Osteocyte (in vitro differentiated cells): ENCODE measurements at regions not wholly inside any gene's neighbourhood (a gene's known extent, or its start where the extent isn't known, plus 50 kb on each side); places are given as distances from the start of the nearest gene placed in this dataset.

Source experiments
- DNase-seq: peaks from one replicate; pipeline ENCODE4 v3.0.0; 2021; ENCODE audit warnings: mixed read lengths; ENCODE audit not compliant: unreplicated experiment; ENCODE audit errors: extremely low spot score
- H3K27ac Mint-ChIP-seq: one replicate; pipeline ENCODE4 v1.8.0; 2021; ENCODE audit warnings: mild to moderate bottlenecking, mixed read lengths; ENCODE audit not compliant: unreplicated experiment
- H3K27me3 Mint-ChIP-seq: one replicate; pipeline ENCODE4 v1.8.0; 2021; ENCODE audit warnings: mixed read lengths; ENCODE audit not compliant: unreplicated experiment
- H3K36me3 Mint-ChIP-seq: one replicate; pipeline ENCODE4 v1.8.0; 2021; ENCODE audit warnings: mixed read lengths; ENCODE audit not compliant: unreplicated experiment
- H3K4me1 Mint-ChIP-seq: one replicate; pipeline ENCODE4 v1.8.0; 2021; ENCODE audit warnings: mixed read lengths; ENCODE audit not compliant: unreplicated experiment
- H3K4me3 Mint-ChIP-seq: one replicate; pipeline ENCODE4 v1.8.0; 2021; ENCODE audit warnings: mild to moderate bottlenecking, moderate library complexity, mixed read lengths; ENCODE audit not compliant: unreplicated experiment
- H3K9me3 Mint-ChIP-seq: one replicate; pipeline ENCODE4 v1.8.0; 2021; ENCODE audit warnings: mixed read lengths; ENCODE audit not compliant: unreplicated experiment
- CTCF ChIP-seq: fragments of 200-600 bp; sonication (generic); IDR thresholded peaks from 2 replicates; pipeline ENCODE4 v1.5.0; 2021; ENCODE audit warnings: antibody characterized with exemption, mild to moderate bottlenecking, moderate library complexity

DNA sequence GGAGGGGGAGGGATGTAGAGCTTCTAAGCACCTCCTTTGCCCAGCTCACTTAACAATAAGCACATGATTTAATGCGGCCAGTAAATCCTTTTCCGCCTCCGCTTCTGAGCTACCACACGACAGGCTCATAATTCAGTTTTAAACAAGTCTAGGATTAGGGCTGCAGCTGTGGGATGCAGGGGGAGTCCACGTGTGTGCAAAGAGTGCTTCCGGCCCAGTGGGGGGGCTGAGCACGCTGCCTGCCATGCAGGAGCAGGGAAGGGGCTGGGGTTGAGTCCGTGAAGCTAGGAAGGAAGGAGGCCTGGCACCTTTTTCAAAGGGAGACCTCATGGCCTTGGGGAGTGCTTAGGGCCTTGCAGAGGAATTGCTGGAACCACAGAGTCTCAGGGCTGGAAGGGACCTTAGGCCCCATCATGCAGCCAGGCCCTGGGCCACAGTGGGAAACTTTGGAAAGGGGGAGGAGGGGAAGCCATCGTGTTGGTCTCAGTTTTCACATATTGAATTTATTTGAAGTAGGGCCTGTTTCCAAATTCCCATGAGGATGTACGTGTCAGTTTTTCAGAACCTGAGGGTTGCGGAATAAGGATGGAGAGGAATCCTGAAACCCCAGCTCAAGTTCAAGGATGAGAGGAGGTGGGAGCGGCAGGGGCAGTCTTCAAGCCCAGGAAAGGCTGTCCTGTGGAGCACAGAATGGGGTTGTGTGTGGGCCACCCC lies 96.1 kb downstream of the VEGFA start:
- H3K27me3 Mint-ChIP-seq, result peaks cover 36% of the 10 kb centered on the region

DNA sequence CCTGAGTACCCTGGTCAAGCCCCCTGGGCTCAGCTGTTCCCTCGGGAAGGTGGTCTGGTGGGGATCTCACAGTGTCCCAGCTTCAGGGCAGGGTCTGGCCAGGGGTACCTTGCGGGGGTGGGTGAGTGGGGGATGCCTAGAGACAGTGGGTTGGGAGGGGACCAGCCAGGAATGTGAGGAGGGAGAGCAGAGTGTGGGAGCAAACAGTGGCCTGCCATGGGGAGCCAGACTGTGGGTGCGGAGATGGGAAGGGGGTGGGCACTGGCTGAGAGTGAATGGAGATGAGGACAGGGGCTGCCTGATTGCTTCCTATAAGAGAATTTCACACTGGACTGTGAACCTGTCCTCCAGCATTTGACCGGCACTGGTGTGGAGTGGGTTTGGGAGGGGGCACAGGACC lies 95.1 kb downstream of the VEGFA start:
- Mint-ChIP-seq H3K4me1 (no peaks in the 10 kb centered on the region), H3K27ac (no peak overlapping the region), H3K36me3 (no peaks in the 10 kb centered on the region), H3K4me3 (no peak overlapping the region), H3K27me3 (peaks cover 30% of the 10 kb centered on the region), H3K9me3 (no peaks in the 10 kb centered on the region)
- DNase-seq, result no peak
- no peak for TF ChIP-seq CTCF

More for the DNA sequence above, 96.1 kb downstream of the VEGFA start:
- DNase-seq, result no peak
- no peaks in the 10 kb centered on the region for H3K36me3 Mint-ChIP-seq
- no peak overlapping the region for H3K27ac Mint-ChIP-seq
- no peak for TF ChIP-seq CTCF
- H3K9me3 Mint-ChIP-seq, result no peaks in the 10 kb centered on the region
- H3K4me3 Mint-ChIP-seq, result no peak overlapping the region
- H3K4me1 Mint-ChIP-seq, result no peaks in the 10 kb centered on the region

DNA sequence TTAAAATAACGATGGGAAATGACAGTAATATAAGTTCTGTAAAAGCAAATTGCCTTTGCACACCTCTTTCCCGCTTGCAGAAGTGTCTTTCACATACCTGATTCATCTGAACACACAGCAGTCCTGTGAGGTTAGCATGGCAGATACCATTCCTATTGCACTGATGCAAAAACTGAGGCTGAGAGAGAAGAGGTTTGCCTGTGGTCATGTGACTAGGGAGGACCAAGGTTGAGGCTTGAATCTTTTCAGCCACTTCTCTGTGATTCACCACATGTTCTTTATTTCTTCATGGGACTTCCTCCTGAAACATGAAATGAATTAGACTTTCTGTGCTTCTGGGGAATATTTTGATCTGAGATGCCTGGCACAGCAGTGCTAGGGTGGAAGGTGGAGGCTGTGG lies 92.9 kb downstream of the VEGFA start:
- Mint-ChIP-seq H3K4me1 (no peaks in the 10 kb centered on the region), H3K27me3 (peaks cover 33% of the 10 kb centered on the region), H3K9me3 (no peaks in the 10 kb centered on the region), H3K36me3 (no peaks in the 10 kb centered on the region), H3K4me3 (no peak overlapping the region), H3K27ac (no peak overlapping the region)
- TF ChIP-seq CTCF, result no peak
- no peak for DNase-seq

- Mint-ChIP-seq H3K36me3 (no peaks in the 10 kb centered on the region), H3K27me3 (peaks cover 33% of the 10 kb centered on the region), H3K4me3 (no peak overlapping the region), H3K9me3 (no peaks in the 10 kb centered on the region), H3K27ac (no peak overlapping the region), H3K4me1 (no peaks in the 10 kb centered on the region)
- no peak for DNase-seq
- TF ChIP-seq CTCF, result no peak
Measured at GRCh38 chr6:43861212-43861894, 91.3 kb downstream of the VEGFA start.

GRCh38 chr6:43860285-43860684 lies 90.3 kb downstream of the VEGFA start:
- DNase-seq, result no peak
- no peak for TF ChIP-seq CTCF
- Mint-ChIP-seq H3K36me3 (no peaks in the 10 kb centered on the region), H3K4me3 (no peak overlapping the region), H3K27me3 (peaks cover 33% of the 10 kb centered on the region), H3K27ac (no peak overlapping the region), H3K4me1 (no peaks in the 10 kb centered on the region), H3K9me3 (no peaks in the 10 kb centered on the region)
